GDM1 (cell line): ENCODE measurements at regions not wholly inside any gene's neighbourhood (a gene's known extent, or its start where the extent isn't known, plus 50 kb on each side); places are given as distances from the start of the nearest gene placed in this dataset.
"Not testable (repeated sequence)": the region's sequence is repeated elsewhere in the genome, so short reads cannot be mapped to it uniquely, and the experiment has no call there.

Experiments used
- DNase-seq: peaks from one replicate; lab custom pipeline; 2025; lab: John Stamatoyannopoulos, UW

DNA sequence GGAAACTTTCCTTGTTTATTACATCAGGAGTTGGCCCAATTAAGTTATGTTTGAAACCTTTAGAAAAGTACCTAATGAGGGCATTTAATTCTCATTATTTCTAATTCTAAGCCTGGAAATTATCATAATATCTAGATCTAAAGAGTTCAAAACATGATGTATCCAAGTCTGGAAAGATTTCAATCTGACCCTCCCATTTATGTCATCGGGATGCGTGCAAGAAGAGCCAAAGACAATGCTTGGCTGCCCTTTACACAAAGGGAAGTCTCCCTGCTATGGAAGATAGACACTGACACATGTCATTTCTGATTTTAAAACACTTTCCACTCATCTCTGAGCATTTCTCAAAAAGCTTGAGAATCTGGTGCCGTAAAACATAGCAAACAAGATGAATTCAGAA, 222.4 kb downstream of the ANTXR2 start:
- DNase-seq: no peak

DNA sequence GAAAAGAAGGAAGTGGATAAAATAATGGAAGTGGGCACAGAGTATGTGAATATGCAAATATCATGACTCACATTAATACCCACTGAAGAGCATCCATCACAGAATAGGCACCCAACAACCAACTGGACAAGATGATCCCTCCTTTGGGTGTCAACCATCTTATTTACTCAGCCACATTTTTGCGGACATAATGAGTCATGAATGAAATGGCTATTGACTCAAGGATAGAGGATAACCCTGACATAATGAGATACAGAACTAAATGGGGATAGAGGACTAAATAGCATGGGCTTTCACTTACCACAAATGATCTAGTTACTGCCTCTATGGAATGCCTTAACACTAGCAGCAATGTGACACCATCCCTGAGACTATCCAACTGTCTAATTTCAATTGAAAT, 224.7 kb downstream of the ANTXR2 start:
- no peak for DNase-seq

DNA sequence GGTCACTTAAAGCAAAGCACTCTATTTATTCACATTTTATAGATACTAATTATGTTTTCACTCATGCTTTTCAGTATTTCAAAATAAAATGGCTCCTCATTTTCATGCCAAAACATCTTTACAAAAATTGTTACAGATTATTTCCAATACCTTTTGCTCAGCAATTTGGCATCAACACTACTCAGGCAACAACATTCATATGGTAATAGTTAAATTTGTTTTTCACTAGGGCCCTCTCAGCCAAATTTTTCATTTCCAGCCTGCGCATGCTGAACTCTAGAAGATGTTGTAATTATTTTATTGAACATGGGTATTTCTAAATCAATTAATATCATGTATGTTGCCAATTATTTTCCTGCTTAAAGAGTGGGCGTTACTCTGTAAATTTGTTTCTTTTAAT, 225.6 kb downstream of the ANTXR2 start:
- DNase-seq: no peak

DNA sequence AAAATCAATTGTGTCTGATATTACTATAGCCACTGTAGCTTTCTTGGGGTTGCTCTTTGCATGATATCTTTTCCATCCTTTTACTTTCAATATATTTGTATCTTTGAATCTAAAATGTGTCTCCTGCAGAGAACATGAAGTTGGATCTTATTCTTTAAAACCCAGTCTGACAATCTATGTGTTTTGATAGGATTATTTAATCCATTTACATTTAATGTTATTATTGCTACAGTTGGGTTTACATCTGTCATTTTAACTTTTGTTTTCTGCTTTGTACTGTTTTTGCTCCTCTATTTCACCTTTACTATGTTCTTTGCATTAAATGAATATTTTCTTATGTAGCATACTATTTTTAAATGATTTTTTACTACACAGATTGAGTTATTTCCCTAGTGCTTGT, 230.9 kb downstream of the ANTXR2 start:
- no peak for DNase-seq

DNA sequence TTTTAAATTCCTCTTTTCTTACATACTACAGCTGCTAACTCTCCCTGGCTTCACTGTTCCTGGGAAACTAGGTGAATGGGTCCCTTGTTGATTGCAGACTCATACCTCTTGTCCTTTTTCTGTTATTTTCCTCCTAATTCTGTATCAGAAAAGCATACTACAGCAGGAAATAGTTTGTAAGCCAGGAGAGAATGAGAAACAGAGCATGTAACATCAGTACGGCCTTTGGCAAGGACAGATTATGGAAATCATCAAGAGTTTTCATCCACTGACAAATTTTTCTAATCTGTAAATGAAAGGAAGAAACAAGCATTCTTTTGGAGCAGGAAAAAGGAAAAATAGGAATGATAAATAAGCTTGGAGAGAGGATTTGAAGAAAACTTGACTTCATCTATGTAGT, 239.2 kb downstream of the ANTXR2 start:
- DNase-seq: no peak

DNA sequence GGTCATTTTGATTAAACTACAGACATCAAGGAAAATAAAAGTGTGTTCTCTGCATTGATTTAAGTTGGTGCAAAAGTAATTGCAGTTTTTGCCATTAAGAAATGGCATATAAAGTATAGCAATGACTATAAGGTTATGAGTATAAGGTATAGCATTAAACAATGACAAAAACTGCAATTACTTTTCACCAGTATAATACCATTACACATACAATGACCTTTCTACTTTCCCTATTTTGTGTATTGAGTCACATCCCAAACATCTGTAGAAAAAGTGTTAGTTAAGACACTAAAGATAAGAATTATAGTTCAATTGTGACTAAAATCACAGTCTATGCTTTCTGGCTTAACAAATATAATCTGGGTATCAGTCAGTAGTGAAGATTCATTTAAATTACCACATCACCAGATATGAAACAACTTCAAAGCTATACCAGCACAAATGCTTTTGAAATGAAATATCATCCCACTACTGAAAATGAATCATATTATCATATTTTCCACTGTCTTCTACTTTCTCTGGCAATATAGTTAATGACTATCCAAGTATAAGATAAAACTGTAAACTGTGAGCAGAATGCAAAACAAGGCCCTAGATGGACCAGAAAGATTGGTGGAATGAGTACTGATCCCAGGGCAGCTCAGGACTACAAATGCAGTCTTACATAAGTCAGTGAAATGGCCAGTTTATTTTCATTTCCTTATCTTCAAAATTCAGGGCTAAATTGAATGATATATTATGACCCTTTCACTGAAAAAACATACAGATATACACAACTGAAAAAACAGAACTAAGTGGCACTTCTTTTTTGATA, 241.1 kb downstream of the ANTXR2 start:
- no peak for DNase-seq

DNA sequence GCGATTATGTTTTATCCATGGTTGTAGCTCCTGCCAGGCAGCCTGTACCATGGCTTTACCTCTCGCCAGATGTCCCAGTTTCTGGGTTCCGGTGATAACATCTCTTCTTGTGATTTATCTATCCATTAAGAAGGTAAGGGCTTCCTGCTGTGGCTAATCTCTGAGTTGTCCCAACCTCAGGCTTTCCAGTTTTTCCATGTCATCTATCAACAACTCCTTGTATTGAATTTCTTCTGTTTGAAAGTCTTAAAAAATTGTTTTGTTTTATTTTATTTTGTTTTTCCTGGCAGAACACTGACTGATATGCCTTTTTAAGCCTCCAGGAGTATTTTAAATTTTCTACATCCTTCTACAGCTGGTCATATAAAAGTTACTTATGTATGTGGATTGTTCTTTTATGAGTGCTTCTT, 241.9 kb downstream of the ANTXR2 start:
- no peak for DNase-seq

DNA sequence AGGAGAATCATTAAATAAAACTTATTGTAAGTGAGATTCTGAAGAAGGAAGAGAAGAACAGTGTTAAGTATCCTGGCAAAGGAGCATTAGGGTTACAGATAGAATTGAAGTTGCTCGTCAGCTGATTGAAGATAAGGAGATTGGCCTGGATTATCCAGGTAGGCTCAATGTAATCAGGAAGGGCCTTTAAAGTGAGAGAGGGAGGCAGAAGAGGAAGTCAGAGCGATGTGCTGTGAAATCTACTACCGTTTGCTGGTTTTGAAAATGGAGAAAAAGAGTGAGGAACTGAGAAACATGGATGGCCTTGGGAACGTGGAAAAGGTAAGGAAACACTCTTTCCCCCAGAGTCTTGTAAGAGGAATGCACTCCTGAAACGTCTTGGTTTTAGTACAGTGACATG, 245.7 kb downstream of the ANTXR2 start:
- DNase-seq: no peak

DNA sequence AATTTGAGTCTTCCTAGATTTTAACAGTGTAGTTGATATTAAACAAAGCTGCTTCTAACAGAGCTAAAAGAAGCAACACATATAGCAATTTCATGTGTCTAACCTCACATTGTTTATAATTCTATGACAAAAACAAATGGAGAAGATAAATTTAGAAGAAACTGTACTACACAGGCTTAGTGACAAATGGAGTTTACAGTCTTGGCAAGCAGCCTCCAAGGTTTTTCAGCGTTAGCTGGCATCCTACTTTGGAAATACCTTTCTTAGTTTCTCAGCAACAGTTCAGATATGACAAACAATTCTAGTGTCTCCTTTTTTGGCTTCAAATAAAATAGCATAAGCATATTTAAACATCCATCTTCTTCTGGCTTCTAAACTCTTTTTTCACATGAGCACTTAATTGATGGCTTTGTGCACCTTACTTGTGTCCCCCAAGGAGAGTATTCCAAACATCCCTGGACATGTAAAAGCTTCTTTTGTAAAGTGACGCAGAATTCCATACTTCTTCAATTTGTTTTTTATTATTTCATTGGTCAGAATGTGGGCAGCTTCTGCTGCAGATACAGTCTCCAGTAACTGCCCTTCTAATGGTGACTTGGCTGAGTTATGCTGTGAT, 249.8 kb downstream of the ANTXR2 start:
- no peak for DNase-seq

DNA sequence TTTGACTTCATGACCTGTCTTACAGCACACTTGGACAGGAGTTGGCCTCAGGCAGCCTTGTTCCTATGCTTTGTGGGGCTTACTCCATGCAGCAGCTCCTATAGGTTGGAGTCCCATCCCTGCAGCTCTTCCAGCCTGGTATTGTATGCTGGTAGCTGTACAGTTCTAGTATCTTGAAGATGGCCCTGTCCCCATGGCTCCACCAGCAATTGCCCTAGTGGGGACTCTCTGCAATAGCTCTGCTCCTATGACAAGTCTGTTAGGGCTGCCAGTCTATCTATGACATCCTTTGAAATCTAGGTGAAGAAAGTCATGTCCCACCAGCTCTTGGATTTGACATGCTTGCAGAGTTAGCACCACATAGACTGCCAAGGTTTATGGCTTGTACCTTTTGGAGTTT, 252.6 kb downstream of the ANTXR2 start:
- no peak for DNase-seq

DNA sequence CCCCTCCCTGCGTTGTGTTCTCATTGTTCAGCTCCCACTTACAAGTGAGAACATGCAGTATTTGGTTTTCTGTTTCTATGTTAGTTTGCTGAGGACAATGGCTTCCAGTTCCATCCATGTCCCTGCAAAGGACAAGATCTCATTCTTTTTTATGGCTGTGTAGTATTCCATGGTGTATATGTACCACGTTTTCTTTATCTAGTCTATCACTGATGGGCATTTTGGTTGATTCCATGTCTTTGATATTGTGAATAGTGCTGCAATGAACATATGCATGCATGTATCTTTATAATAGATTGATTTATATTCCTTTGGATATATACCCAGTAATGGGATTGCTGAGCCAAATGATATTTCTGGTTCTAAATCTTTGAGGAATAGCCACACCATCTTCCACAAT, 265.1 kb downstream of the ANTXR2 start:
- not testable (repeated sequence) for DNase-seq

DNA sequence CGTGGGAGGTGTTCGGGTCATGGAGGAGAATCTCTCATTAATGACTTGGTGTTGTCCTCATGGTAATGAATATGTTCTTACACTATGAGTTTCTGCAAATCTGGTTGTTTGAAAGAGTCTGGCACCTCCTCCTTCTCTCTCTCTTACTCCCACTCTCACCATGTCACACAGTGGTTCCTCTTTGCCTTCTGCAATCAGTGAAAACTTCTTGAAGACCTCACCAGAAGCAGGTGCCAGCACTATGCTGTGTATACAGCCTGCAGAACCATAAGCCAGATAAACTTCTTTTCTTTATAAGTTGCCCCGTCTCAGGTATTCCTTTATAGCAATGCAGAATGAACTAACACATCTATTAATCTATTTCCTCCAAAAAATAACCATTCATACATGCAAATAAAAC, 275.0 kb downstream of the ANTXR2 start:
- no peak for DNase-seq

DNA sequence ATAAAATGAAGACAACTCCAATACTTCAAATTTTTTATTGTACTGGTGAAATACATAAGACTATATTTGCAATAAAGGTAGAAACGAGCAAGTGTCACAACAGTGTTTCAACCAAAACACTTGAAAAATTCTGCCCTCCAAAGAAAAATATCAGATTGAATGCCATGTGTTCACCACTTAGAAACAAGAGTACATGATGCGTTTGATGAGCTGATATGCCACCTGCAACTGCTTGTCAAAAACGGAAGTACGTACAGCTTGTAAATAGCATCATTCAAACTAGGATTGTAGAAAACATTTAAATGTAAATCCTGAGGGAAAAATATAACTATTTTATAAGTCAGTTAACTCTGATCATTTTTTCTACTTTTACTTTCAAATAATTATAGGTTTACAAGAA, 276.1 kb downstream of the ANTXR2 start:
- DNase-seq: no peak

DNA sequence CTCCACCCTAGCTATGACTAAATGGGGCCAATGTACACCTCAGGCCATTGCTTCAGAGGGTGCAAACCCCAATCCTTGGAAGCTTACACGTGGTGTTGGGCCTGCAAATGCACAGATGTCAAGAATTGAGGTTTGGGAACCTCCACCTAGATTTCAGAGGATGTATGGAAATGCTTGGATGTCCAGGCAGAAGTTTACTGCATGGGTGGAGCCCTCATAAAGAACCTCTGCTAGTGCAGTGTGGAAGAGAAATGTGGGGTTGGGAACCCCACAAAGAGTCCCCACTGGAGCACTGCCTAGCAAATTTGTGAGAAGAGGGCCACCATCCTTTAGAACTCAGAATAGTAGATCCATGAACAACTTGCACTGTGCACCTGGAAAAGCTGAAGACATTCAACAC, 284.1 kb downstream of the ANTXR2 start:
- DNase-seq: no peak

DNA sequence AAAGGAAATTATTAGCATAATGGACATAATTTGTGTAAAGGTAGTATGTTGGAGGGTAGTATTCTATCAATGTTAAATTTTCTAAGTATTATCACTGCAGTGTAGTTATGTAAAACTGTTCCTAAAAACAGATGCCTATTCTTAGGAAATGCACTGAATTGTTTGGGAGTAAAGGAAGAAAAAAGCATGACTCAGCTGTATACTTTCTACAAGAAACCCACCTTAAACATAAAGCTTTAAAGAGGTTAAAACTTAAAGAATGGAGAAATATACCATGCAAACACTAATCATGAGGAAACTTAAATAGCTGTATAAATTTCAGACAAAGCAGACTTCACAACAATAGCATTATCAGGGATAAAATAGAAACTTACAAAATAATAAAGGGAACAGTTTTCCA, 292.9 kb downstream of the ANTXR2 start:
- no peak for DNase-seq

DNA sequence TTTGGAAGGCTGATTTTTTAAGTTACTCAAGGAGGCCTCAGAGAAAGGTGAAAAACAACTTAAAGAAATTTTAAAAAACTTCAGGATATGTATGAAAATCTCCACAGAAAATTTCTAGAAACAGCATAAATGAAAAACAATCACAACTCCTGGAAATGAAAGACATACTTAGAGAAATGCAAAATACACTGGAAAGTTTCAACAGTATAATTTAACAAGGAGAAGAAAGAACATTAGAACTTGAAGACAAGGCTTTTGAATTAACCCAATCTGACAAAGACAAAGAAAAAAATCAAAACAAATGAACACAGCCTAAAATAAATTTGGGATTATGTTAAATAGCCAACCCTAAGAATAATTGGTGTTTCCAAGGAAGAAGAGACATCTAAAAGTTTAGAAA, 300.5 kb downstream of the ANTXR2 start:
- DNase-seq: no peak

DNA sequence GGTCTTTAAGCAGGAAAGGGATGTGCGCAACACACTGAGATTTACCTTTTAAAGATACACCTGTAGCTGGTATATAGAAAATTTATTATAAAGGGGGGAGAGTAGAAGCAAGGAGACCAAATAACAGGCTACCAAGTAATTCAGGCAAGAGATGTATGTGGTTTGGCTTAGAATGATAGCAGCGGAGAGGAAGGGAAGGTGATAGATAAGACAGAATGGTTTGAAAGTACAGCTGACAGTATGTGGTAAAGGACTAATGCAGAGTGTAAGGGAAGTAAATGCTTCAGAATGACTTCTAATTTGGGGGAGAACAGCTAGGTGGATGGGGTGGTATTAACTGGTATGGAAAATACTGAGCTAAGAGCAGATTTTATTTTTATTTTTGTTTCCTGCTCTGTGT, 308.9 kb downstream of the ANTXR2 start:
- no peak for DNase-seq

DNA sequence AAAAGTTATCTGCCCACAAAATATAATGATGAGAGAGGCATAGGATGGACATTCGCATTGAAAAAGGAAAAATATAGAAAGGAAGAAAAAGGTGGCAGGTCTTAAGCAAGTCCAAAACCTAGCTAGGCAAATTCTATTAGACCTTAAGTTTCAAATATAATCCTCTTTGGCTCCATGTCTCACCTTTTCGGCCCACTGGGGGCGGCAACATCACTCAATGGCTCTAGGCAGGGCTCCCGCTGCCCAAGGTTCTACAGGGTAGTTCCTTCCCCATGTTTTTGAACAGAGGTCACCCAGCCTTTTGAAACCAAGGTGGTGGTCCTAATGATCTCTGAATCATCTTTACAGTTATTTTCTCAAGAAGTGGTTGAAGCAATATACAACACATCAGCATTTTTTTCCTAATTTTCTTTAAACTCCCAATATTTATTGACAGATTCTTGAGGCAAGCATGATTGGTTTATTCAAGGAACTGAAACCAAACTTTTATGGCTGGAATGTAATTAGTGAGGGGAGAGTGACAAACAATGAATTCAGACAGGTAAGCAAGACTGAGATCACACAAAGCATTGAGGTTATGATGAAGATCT, 309.4 kb downstream of the ANTXR2 start:
- no peak for DNase-seq

DNA sequence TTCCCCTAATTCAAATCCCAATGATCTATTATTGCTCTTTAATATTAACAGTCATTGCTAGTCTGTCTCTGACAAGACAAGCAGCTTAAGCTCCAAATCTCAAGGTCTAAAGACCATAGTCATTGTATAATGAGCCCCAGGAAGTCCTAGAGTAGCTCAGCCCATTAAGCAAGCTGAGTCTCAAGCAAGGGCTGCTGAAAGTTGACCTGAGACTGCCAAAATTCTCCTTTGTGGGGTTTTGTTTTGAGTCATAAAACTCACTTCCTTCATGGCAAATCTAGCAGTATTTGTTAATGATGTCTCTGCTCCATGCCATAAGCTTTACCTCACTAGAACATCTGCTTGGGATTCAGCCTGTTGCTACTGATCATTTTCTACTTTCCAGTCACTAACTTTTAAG, 313.2 kb downstream of the ANTXR2 start:
- DNase-seq: no peak

DNA sequence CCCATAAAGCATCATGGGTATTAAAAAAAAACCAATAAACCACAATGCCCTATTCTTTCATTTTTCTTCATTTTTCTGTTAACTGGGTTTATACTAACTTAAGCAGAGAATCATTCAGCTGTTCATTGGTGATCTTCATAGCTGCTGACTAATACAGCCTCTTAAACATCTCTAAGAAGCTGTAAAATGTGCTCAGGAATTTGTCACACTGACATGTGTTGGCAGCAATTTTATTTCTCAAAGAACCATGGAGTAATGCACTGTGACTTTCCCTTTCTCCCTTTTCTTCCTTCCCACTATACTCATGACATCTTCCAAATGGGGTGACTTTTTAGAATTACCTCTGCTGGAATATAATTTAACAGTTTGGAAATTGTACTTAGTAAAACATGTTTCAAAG, 315.4 kb downstream of the ANTXR2 start:
- DNase-seq: no peak

DNA sequence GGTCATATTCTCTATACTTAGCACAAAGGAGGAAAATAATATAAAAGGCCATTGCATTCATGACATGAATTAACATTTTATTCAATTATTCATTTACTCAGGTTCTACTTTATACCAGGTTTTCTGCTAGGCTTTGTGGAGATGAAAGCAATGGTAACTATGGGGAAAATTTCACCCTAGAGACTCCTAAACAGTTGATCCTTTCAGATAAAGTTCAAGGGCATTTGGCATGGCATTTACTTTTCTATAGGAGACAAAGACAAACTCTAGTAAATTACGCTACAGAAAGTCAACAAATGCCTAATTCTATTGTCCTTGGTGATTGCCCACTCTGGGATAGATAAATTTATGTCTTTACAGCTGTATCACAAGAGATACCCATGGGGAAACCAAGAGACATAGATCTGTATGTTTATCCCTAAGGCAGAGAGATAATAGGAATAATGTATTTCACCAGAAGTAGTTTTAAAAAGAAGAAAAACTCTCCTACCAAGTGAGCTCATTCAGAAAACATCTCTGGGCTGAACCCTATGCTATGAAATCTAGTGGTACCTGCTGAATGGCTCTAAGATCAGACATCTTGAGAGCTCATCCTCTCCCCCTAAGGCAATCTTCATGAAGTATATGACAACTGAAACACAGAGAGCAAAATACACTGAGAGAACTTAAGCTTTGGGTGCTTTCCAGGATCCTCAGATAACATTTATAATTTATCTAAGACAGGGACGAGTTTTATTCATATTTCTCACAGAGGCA, 316.7 kb downstream of the ANTXR2 start:
- DNase-seq: no peak

DNA sequence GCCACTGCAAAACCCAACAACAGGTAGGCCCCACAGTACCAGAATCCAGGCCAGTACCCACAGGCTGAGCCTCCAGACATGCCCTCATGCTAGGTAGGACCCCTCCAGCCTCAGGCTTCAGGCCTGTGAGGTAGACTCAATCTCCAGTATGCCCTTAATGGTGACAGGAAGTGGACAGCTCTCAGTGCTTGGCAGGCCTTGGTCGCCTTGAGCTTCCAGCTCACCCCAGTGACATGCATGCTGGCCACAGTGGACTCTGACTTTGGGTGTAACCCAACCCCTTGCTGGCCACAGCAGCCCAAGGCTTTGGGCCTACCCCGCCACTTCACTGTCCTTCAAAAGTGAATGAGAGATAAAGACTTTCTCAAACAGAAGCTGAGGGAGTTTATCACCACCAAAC, 324.2 kb downstream of the ANTXR2 start:
- DNase-seq: no peak

DNA sequence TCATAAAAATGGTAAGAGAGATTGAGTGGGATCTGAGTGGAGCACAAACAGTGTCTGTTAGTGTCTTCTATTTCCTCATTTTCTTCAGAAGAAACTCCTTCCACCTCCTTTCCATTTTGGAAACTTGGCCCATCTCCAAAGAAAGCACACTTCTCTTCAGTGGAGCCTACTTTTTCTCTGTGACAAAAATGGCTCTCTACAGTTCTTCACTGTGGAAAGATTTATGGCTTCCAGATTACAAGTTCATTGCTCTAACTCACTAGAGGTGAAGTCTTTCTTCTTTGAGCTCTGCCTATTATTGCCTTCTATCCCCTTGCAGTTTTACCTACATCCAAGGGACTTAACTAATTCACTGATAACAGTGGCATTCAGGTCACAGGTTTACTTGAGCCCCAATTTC, 325.8 kb downstream of the ANTXR2 start:
- no peak for DNase-seq
